ENCODE measurements at regions not wholly inside any gene's neighbourhood (a gene's known extent, or its start where the extent isn't known, plus 50 kb on each side); places are given as distances from the start of the nearest gene placed in this dataset.

- TF ChIP-seq, protein P1, sequence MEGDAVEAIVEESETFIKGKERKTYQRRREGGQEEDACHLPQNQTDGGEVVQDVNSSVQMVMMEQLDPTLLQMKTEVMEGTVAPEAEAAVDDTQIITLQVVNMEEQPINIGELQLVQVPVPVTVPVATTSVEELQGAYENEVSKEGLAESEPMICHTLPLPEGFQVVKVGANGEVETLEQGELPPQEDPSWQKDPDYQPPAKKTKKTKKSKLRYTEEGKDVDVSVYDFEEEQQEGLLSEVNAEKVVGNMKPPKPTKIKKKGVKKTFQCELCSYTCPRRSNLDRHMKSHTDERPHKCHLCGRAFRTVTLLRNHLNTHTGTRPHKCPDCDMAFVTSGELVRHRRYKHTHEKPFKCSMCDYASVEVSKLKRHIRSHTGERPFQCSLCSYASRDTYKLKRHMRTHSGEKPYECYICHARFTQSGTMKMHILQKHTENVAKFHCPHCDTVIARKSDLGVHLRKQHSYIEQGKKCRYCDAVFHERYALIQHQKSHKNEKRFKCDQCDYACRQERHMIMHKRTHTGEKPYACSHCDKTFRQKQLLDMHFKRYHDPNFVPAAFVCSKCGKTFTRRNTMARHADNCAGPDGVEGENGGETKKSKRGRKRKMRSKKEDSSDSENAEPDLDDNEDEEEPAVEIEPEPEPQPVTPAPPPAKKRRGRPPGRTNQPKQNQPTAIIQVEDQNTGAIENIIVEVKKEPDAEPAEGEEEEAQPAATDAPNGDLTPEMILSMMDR (IDR thresholded peaks at IDR 0.05; ENCODE audit: low read length), result no peak
- TF ChIP-seq EZH2phosphoT487 (IDR thresholded peaks at IDR 0.05; ENCODE audit: low read length), result no peak
Measured at GRCh38 chr16:49036126-49036525, 245.5 kb downstream of the CBLN1 start.
